HG03025 (cell line): ENCODE measurements at regions not wholly inside any gene's neighbourhood (a gene's known extent, or its start where the extent isn't known, plus 50 kb on each side); places are given as distances from the start of the nearest gene placed in this dataset.
"Not testable (repeated sequence)": the region's sequence is repeated elsewhere in the genome, so short reads cannot be mapped to it uniquely, and the experiment has no call there.

ENCODE experiments used
- ATAC-seq: cut with Tn5 transposase; IDR thresholded peaks from one replicate; pipeline ENCODE4 v1.9.1; 2021; ENCODE audit warnings: mild to moderate bottlenecking, moderate library complexity; ENCODE audit not compliant: unreplicated experiment, low FRiP score

- no peak for ATAC-seq
Observed at GRCh38 chr11:115654792-115655191, 150.6 kb upstream of the CADM1 start.

GRCh38 chr11:115653926-115654325 lies 149.7 kb upstream of the CADM1 start:
- ATAC-seq: no peak

- no peak for ATAC-seq
Observed at GRCh38 chr11:115653076-115653475, 148.9 kb upstream of the CADM1 start.

- no peak for ATAC-seq
Observed at GRCh38 chr11:115652496-115652895, 148.3 kb upstream of the CADM1 start.

GRCh38 chr11:115652094-115652493 lies 147.9 kb upstream of the CADM1 start:
- no peak for ATAC-seq

- no peak for ATAC-seq
Observed at GRCh38 chr11:115649461-115649860, 145.2 kb upstream of the CADM1 start.

- ATAC-seq: no peak
Observed at GRCh38 chr11:115645631-115646317, 141.6 kb upstream of the CADM1 start.

GRCh38 chr11:115644856-115645255 lies 140.6 kb upstream of the CADM1 start:
- ATAC-seq: no peak

DNA sequence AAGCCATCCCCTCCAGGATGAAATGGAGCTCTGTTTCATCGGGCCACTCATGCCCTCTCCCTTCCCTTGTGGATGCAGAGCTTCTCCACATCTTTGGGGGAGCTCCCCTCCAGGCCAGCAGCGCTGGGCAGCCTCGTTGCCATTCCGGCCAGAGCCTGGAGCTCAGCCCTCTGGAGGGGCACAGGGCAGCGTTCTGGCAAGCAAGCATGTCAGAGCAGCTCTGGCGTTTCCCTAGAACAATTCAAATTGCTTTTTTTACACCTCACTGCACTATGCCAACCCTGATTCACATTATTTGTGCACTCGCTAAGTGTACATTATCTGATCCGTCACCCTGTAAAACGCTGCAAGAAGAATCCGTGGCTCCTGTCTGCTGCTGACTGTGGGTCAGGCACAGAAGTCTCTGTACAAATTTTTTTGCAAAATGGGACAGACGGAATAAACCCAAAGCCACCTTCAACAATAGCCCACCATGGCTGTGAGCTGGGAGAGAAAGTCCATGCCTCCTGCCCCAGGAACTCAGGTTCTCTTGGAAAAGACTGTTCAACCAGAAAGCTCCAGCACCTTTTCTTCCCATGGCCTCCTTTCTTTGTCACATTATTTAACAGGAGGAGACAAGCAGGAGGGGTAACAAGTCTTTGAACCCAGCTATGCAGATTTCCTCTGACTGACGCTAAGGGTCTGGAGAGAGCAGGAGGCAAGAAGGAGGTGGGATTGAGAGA lies 139.5 kb upstream of the CADM1 start:
- no peak for ATAC-seq

- no peak for ATAC-seq
Observed at GRCh38 chr11:115642660-115643059, 138.4 kb upstream of the CADM1 start.

DNA sequence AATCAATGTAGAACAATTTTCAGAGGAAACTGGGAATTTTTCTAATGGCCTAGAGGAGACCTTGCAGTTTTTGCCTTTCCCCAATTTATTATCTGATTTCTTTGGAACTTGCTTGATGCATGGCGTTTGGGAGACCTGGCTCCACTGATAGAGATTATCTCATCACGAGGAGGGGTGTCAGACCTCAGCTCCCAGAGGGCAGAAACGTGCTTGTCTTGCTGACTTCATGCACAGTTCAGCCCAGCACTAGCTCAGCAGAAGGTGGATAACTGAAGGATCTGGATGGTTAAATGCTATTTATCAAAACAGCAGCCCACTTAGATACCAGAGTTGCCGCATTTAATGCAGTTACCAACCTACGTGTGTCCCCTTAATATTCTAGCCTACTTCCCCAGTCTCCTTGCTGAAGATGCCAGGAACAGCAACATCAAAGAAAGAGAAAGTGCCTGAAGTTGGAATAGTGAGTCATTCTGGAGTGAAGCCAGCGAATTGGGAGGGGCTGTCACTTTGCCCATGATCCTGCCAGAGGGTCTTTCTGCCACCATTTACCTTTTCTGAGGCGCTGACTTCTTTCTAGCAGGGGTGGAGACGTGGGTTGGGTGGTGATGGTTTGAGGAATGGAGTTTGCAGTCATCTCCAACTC lies 133.5 kb upstream of the CADM1 start:
- ATAC-seq: no peak

GRCh38 chr11:115636753-115637527 lies 132.7 kb upstream of the CADM1 start:
- no peak for ATAC-seq

DNA sequence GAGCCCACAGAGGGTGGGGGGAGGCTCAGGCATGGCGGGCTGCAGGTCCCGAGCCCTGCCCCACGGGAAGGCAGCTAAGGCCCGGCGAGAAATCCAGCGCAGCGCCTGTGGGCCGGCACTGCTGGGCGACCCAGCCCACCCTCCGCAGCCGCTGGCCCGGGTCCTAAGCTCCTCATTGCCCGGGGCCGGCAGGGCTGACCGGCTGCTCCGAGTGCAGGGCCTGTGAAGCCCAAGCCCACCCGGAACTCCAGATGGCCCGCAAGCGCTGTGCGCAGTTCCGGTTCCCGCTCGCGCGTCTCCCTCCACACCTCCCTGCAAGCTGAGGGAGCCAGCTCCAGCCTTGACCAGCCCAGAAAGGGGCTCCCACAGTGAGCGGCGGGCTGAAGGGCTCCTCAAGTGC lies 129.8 kb upstream of the CADM1 start:
- ATAC-seq: not testable (repeated sequence)

GRCh38 chr11:115632061-115632460 lies 127.8 kb upstream of the CADM1 start:
- no peak for ATAC-seq

DNA sequence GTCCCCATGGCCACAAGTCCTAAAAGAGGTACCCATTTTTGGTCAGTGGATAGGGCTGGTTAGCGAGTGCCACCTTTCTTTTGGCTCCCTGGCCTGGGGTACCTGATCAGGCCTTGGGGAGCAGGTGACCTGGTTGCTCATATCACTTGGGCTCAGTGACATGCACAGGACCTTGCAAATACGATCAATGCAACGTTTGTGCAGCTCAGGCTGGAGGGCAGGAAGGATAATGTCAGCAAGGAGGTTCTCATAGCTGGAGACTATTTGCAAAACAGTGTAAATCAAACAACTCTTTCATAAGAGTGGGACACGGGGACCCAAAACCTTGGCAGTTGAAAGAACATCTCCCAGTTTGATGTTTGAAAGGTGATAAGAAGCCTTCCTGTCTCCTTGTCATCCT lies 127.4 kb upstream of the CADM1 start:
- ATAC-seq: no peak

GRCh38 chr11:115630214-115630613 lies 126.0 kb upstream of the CADM1 start:
- no peak for ATAC-seq

DNA sequence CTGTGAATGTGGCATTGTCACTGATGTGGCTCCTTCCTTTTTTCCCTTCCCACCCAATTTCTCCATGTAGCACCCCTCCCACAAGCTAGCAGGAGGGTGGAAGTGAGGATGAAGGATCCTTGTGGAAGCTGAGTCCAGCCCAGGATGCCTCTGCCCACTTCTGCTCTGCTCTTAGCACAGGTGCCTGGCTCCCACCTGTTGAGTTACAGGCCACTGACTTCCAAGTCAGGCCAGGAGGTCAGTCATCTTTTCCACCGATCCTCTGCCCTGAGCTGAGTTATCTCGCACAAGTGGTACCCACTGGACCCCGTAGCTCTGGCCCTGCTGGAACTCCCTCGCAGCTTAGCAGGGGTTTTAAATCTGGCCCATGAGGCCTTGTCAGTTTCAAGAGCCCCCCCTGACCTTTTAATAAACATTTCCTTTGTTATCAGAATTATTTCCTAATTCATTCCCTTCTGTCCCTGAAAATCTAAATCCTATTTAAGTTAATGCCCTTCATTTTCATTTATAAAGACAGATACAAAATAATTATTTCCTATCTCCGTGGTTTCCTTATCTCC lies 125.3 kb upstream of the CADM1 start:
- no peak for ATAC-seq

DNA sequence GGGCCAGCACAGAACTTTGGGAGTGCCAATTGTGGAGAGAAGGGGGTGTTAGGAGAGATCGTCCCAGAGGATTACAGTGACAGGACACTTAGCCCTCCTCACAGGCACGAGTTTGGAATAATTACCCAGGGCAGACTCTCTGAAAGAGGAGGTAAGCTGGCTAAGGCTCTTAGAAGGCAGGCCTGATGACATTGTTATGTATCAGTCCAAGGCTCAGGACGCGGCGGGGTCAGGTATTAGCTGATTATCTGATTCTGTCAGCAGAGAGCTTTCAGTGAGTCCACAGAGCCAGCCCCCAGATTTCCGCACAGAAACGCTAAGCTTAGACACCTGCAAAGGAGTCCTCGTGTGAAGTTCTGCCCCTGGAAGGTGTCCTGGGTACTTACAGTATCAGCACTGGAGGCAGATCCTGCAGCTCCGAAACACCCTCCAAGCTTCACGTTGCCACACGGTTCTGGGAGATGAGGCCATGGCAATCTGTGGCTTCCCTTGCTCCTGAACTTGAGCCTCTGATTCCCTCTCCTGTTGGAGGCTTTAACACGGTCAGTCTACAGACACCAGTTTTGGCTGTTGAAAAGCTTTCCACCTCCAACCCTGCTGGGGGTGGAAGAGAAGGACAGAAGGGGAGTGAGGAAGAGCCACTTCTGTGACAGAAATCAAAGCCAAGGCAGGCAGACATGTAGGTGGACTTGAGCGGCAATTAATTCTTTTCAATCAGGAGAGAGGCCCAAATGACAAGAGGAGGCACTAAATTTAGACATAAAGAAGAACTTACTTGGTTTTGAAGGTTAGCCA lies 123.6 kb upstream of the CADM1 start:
- no peak for ATAC-seq

DNA sequence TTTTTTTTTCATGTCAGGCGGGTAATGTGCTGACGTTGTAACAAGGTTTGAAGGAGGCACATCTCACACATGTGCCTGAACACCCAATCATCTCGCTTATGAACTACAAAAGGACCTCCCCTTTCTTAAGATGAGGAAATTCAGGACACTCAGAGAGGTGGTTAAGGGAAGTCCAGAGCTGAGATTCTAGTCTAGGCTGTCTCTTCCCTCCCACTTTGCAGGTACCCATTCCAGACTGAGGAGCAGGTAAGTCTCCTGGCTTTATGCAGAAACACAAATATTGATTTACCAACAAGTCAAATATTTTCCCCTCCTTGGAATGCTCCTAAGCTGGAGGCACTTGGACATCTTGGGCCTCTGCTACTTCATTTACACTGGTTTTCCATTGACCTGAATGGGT lies 122.9 kb upstream of the CADM1 start:
- no peak for ATAC-seq

- ATAC-seq: no peak
Observed at GRCh38 chr11:115626414-115626813, 122.2 kb upstream of the CADM1 start.
